ENCODE measurements at regions not wholly inside any gene's neighbourhood (a gene's known extent, or its start where the extent isn't known, plus 50 kb on each side); places are given as distances from the start of the nearest gene placed in this dataset.
"Not testable (repeated sequence)": the region's sequence is repeated elsewhere in the genome, so short reads cannot be mapped to it uniquely, and the experiment has no call there.

DNA sequence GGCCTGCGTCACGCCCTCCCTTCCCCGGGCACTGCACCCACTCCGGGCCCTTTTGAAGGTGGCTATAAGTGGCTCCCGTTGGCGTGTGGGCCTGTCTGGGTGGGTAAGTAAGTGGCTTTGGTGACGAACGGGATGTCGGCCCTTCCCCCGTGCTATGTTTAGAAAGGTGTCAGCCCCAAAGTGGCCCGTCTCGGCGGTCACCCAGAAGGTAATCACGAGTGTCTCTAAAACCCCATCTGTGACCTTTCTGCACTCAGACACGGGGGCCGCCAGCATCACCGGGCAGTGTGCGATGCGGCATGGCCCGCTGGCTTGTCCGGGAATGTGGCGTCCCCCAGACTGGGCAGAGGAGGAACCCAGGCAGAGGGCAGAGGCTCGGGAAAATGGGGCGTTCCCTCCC is 88.2 kb downstream of the IRX5 start:
- Histone ChIP-seq H3K4me2 (no peak overlapping the region), H3K4me3 (IDR thresholded peaks at IDR 0.05; ENCODE audit: insufficient read depth, low read depth, low read length) (no peak overlapping the region), H3K4me1 (ENCODE audit: low read depth, poor library complexity, severe bottlenecking) (no peaks in the 10 kb centered on the region), H3K27me3 (ENCODE audit: insufficient read depth, low read depth) (no peaks in the 10 kb centered on the region), H3K36me3 (ENCODE audit: insufficient read depth) (no peaks in the 10 kb centered on the region), H3K27ac (no peak overlapping the region), H3K9ac (no peak overlapping the region), H4K20me1 (ENCODE audit: insufficient read depth) (no peaks in the 10 kb centered on the region), H3K79me2 (ENCODE audit: insufficient read depth, low read depth) (no peaks in the 10 kb centered on the region), H2AFZ (ENCODE audit: low read depth) (no peak overlapping the region)
- TF ChIP-seq, protein P1, sequence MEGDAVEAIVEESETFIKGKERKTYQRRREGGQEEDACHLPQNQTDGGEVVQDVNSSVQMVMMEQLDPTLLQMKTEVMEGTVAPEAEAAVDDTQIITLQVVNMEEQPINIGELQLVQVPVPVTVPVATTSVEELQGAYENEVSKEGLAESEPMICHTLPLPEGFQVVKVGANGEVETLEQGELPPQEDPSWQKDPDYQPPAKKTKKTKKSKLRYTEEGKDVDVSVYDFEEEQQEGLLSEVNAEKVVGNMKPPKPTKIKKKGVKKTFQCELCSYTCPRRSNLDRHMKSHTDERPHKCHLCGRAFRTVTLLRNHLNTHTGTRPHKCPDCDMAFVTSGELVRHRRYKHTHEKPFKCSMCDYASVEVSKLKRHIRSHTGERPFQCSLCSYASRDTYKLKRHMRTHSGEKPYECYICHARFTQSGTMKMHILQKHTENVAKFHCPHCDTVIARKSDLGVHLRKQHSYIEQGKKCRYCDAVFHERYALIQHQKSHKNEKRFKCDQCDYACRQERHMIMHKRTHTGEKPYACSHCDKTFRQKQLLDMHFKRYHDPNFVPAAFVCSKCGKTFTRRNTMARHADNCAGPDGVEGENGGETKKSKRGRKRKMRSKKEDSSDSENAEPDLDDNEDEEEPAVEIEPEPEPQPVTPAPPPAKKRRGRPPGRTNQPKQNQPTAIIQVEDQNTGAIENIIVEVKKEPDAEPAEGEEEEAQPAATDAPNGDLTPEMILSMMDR (conservative IDR thresholded peaks at IDR 0.05; ENCODE audit: low read depth, low read length): no peak

DNA sequence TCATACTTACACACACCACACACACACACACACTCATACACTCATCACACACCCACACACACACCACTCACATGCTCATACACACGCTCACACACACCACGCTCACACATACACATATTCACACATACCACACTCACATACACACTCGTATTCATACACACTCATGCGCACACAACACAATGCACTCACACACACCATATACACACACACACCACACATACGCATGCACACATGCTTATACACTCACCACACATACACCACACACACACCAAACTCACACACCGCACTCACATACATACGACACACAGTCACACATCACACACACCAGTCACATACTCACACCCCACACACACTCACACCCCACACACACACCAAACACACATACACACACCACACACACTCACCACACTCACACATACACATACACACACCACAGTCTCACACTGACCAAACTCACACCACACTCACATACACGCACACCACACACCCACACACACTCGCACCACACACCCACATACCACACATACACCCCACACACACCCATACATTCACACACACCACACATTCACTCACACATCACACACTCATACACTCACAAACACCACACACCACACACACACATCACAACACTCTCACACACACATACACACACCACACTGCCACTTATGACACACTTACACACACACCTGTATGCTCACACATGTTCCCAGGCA is 88.9 kb downstream of the IRX5 start:
- Histone ChIP-seq H3K79me2 (ENCODE audit: insufficient read depth, low read depth) (no peaks in the 10 kb centered on the region), H3K27ac (no peak overlapping the region), H3K4me1 (ENCODE audit: low read depth, poor library complexity, severe bottlenecking) (no peaks in the 10 kb centered on the region), H4K20me1 (ENCODE audit: insufficient read depth) (no peaks in the 10 kb centered on the region), H3K27me3 (ENCODE audit: insufficient read depth, low read depth) (no peaks in the 10 kb centered on the region), H3K36me3 (ENCODE audit: insufficient read depth) (no peaks in the 10 kb centered on the region), H2AFZ (ENCODE audit: low read depth) (no peak overlapping the region), H3K4me3 (IDR thresholded peaks at IDR 0.05; ENCODE audit: insufficient read depth, low read depth, low read length) (no peak overlapping the region), H3K9ac (no peak overlapping the region), H3K4me2 (no peak overlapping the region)
- TF ChIP-seq, protein P1 (conservative IDR thresholded peaks at IDR 0.05; ENCODE audit: low read depth, low read length): no peak

DNA sequence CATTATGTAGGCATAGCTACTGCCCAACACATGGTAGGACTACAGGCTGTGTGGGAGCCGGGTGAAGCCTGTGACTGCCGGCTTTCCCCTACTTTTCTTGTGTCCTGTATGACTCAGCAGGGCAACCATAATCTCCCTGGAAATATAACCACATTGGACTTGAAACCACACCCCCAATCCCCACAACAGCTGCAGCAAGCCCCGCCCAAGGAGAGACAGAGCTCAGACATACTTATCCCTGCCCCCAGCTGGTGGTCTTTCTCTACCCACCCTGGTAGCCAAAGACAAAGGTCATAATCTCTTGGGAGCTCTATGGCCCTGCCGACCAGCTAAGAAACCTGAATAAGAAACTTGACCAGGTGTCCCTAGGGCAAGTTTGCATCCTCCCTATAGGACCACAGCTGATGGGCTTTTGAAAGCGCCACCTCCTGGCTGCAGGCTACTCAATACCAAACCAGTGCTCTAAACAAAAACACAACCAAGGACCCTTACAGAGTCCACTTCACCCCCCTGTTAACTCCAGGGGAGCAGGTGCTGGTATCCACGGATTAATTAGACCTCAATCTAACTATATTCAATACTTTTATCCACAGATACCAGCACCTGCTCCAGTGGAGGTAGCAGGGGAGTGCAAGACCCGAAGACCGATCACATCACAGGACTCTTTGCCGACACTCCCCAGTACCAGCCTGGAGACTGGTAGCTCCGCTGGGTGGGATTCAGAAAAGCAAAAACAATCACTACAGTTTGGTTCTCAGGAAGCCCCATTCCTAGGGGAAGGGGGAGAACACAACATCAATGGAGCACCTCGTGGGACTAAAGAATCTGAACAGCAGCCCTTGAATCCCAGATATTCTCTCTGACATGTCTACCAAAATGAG is 91.2 kb downstream of the IRX5 start:
- H4K20me1 ChIP-seq (ENCODE audit: insufficient read depth): no peaks in the 10 kb centered on the region
- no peaks in the 10 kb centered on the region for H3K79me2 ChIP-seq (ENCODE audit: insufficient read depth, low read depth)
- no peak overlapping the region for H3K4me2 ChIP-seq
- H3K4me1 ChIP-seq (ENCODE audit: low read depth, poor library complexity, severe bottlenecking): no peaks in the 10 kb centered on the region
- no peak overlapping the region for H3K27ac ChIP-seq
- TF ChIP-seq, protein P1 (conservative IDR thresholded peaks at IDR 0.05; ENCODE audit: low read depth, low read length): no peak
- no peak overlapping the region for H2AFZ ChIP-seq (ENCODE audit: low read depth)
- H3K4me3 ChIP-seq (IDR thresholded peaks at IDR 0.05; ENCODE audit: insufficient read depth, low read depth, low read length): no peak overlapping the region
- H3K9ac ChIP-seq: no peak overlapping the region
- no peaks in the 10 kb centered on the region for H3K36me3 ChIP-seq (ENCODE audit: insufficient read depth)
- H3K27me3 ChIP-seq (ENCODE audit: insufficient read depth, low read depth): no peaks in the 10 kb centered on the region

DNA sequence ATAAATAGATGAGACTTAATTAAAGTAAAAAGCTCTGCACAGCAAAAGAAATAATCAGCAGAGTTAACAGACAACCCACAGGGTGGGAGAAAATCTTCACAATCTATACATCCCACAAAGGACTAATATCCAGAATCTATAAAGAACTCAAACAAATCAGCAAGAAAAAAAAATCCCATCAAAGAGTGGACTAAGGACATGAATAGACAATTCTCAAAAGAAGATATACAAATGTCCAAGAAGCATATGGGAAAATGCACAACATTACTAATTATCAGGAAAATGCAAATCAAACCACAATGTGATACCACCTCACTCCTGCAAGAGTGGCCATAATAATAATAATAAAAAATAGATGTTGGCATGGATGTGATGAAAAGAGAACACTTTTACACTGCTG is 96.6 kb downstream of the IRX5 start:
- not testable (repeated sequence) for H3K27ac ChIP-seq; H3K4me1 ChIP-seq (ENCODE audit: low read depth, poor library complexity, severe bottlenecking); H4K20me1 ChIP-seq (ENCODE audit: insufficient read depth); H3K79me2 ChIP-seq (ENCODE audit: insufficient read depth, low read depth); H3K4me3 ChIP-seq (IDR thresholded peaks at IDR 0.05; ENCODE audit: insufficient read depth, low read depth, low read length); H3K4me2 ChIP-seq; H2AFZ ChIP-seq (ENCODE audit: low read depth); H3K27me3 ChIP-seq (ENCODE audit: insufficient read depth, low read depth); H3K36me3 ChIP-seq (ENCODE audit: insufficient read depth); H3K9ac ChIP-seq

DNA sequence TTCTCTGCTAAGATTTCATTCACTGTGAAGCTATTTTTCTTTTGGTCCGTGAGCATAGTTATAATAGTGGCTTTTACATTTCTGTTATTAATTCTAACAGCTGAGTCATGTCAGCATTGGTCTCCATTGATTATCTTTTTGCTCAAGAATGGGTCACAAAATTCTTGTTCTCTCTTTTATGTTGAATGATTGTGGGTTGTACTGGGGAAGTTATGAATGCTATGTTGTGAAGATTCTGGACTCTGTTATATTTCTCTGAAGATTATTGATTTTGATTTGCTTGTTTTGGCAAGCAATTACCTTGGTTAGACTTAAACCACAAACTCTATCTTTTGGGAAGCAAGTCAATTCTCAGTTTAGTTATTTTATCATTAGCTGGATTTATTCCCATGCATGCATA is 98.8 kb downstream of the IRX5 start:
- H2AFZ ChIP-seq (ENCODE audit: low read depth): no peak overlapping the region
- H3K4me3 ChIP-seq (IDR thresholded peaks at IDR 0.05; ENCODE audit: insufficient read depth, low read depth, low read length): no peak overlapping the region
- H3K27ac ChIP-seq: no peak overlapping the region
- H3K27me3 ChIP-seq (ENCODE audit: insufficient read depth, low read depth): no peaks in the 10 kb centered on the region
- no peak overlapping the region for H3K9ac ChIP-seq
- H3K4me1 ChIP-seq (ENCODE audit: low read depth, poor library complexity, severe bottlenecking): no peaks in the 10 kb centered on the region
- H3K4me2 ChIP-seq: no peak overlapping the region
- no peaks in the 10 kb centered on the region for H4K20me1 ChIP-seq (ENCODE audit: insufficient read depth)
- no peaks in the 10 kb centered on the region for H3K36me3 ChIP-seq (ENCODE audit: insufficient read depth)
- TF ChIP-seq, protein P1 (conservative IDR thresholded peaks at IDR 0.05; ENCODE audit: low read depth, low read length): no peak
- H3K79me2 ChIP-seq (ENCODE audit: insufficient read depth, low read depth): no peaks in the 10 kb centered on the region
